HG03571 (cell line): ENCODE measurements at regions not wholly inside any gene's neighbourhood (a gene's known extent, or its start where the extent isn't known, plus 50 kb on each side); places are given as distances from the start of the nearest gene placed in this dataset.
"Not testable (repeated sequence)": the region's sequence is repeated elsewhere in the genome, so short reads cannot be mapped to it uniquely, and the experiment has no call there.

Experiments
- ATAC-seq: cut with Tn5 transposase; IDR thresholded peaks from one replicate; pipeline ENCODE4 v1.9.1; 2021; ENCODE audit not compliant: unreplicated experiment

DNA sequence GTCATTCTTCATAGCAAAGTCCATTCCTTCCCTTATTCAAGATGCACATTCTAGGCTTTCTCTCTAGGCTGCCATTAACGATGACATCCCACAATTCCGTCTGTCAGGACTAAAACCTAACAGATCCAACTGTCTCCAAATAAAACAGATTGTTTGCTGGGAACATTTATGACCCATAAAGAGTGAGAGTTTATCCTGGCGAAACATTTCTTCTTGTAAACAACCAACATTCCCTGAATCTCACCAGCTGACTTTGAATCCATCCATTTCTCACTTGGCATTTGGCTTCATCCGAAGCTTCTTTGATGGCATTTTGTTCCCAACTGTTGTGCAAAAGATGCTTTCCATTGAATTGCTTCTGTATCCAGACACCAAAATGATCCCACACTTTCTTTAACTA is 93.1 kb downstream of the OLIG3 start:
- ATAC-seq, result no peak

GRCh38 chr6:137399881-137400443 is 94.2 kb downstream of the OLIG3 start:
- no peak for ATAC-seq

- no peak for ATAC-seq
Observed at GRCh38 chr6:137395316-137395715, 98.9 kb downstream of the OLIG3 start.

DNA sequence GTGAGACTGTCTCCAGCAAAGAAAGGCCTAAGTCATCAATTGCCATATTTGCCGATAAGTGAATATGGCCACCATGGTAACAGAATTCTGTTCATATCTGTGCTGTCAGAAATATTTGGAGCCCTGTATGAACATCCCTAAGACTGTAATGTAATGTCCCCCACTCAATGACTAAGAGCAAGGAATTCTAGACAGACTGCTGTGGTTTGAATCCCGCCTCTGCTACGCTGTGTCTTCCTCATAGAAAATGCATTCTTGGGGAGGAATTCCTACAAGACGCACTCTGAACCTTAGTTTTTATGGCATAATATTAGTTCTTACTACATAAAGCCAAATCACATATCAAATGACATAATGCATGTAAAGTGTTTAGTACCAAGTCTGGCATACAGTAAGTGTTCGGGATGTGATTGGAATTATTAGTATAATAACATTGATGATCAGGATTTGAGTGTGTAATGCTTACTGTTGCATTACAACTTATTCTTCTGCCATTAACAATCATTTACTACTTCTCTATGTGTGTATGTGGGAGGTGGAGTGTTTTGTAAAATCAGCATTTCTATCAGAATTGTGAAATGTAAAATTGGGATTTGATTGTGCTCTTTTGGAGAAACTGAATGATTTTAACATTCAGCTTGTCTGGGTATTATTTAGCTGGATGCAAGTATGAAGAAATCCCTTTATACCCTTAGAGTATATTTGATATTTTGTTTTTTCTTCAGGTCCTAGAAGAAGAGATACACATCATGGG is 103.0 kb downstream of the OLIG3 start:
- no peak for ATAC-seq

DNA sequence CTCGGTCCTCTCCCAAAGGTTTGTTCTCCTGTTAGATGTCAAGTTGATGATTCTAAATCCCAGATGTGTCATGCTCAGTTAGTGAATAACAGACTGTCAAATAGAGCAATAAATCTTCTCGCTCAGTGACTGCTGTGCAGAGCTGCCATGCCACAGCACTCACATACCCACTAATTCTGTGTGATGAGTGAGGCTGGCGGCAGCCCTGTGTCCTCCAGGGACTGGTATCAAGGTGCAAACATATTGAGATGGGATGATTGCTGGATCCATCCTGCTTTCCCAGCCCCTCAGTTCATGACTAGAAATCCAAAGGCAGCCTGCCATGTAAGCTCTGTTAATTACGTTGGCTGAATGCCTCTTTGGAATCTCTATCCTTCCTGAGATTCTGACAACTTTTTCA is 103.9 kb downstream of the OLIG3 start:
- no peak for ATAC-seq

- ATAC-seq, result no peak
Observed at GRCh38 chr6:137389150-137389704, 105.0 kb downstream of the OLIG3 start.

DNA sequence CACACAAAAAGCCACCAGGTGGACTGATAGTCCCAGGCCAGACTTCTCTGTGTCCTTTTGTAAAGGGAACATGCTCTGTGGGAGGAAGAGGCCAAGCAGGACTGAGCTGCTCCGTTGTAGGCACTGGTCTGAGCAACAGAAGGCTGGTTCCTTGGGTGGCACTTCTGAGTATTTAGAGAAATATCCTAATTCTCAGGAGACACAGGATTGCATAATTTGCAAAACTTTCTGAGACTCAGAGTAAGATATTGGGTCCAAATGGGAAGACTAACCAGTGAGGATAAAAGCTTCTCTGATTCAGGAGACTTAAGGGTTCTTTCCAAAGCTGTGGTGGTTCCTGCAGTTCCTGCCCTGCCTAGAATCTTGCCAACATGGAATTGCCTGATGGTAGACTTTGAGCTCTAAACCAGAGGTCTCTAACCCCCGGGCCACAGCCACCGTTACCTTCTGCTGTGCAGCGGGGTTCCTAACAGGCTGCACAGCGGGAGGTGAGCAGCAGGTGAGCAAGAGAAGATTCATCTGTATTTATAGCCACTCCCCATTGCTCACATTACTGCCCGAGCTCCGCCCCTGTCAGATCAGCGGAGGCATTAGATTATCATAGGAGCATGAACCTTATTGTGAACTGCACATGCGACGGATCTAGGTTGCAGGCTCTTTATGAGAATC is 107.0 kb downstream of the OLIG3 start:
- ATAC-seq, result no peak

GRCh38 chr6:137383287-137383686 is 110.9 kb downstream of the OLIG3 start:
- not testable (repeated sequence) for ATAC-seq

- ATAC-seq, result no peak
Observed at GRCh38 chr6:137378090-137378369, 116.2 kb downstream of the OLIG3 start.

DNA sequence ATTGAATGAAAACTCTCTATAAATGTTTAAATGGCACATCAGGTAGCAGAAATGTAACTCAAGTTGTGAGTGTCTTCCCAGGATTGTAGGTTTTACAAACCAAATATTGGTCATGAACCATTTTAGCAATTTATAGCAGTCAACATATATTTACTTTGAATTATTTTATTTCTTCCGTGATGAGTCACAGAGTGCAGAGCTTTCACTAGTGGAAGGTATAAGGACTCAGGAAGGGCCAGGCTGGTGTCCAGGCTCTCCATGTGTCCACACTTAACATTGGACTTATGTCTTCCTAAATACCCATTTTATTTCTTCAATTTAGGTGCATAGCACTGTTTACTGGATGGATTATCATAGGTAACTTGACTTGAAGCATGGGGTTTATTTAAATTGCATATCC is 120.9 kb downstream of the OLIG3 start:
- no peak for ATAC-seq

- ATAC-seq, result no peak
Observed at GRCh38 chr6:137372532-137372931, 121.7 kb downstream of the OLIG3 start.

DNA sequence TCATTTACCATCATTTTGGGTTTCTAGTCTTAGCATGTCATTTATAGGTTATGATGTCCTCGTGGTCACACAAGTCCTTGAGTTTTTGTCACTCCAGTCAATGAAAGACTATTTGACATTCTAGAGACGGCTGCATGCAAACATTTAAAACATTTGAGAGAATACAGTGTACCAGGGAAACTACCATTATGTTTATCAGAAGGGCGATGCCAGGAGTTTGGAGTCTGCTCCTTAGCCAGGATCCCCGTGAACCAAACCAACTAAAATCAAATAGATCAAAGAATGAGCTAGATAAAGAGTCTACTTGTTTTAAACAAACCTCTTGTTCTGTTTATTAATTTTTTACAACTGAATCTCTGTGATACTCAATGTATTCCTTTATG is 122.6 kb downstream of the OLIG3 start:
- ATAC-seq, result no peak

DNA sequence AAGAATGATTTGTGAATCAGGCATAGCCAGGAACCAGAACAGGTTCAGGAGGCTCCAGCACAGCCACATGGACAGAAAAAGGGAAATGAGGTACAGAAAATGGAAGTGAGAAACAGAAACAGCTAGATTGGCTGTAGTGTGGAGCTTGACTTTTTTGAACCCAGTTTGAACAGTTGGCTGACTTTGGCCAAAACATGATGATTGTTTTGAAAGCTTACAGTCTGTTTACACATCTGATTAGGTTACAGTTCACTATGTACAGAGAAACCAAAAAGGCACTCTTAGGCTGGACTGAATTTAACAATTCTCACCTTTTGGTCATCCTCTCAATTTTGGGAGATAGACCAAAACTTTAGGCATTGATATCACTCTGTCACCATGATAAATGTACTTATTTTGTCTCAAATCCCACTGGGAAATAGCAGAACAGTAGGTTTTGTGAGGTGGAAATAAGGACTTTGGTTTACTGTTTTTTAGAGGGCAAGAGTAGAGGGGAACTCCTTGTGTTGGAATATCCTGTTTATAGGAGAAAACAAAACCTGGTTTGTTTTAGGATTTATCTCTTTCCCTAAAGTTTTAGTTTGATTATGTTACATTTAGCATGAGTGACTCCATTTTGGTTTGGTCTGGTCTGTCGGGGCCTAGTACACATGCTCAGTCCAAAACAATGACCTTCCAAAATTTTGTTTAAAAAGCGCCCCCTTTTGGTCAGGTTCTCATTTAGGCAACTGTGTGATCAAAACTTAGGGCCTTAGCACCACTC is 123.1 kb downstream of the OLIG3 start:
- peak; percentile 66 for ATAC-seq

- ATAC-seq, result no peak
Observed at GRCh38 chr6:137369136-137369535, 125.1 kb downstream of the OLIG3 start.

GRCh38 chr6:137365707-137366437 is 128.3 kb downstream of the OLIG3 start:
- no peak for ATAC-seq

GRCh38 chr6:137363805-137364138 is 130.4 kb downstream of the OLIG3 start:
- no peak for ATAC-seq

- ATAC-seq, result no peak
Observed at GRCh38 chr6:137362878-137363804, 131.1 kb downstream of the OLIG3 start.

DNA sequence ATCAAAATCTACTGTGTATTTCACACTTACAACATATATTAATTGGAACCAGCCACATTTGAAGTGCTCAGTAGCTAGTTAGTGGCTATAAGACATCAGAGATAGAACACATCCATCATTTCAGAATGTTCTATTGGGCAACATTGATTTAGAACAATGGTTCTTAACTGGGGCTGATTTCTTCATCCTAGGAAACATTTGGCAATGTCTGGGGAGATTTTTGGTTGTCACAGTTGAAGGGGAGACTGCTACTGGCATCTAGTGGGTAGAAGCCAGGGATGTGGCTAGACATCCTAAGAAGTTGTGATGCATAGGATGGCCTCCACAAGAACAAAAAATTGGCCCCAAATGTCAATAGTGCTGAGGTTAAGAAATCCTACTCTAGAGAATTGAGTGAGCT is 132.5 kb downstream of the OLIG3 start:
- ATAC-seq, result no peak

GRCh38 chr6:137358273-137358672 is 135.9 kb downstream of the OLIG3 start:
- ATAC-seq, result no peak

DNA sequence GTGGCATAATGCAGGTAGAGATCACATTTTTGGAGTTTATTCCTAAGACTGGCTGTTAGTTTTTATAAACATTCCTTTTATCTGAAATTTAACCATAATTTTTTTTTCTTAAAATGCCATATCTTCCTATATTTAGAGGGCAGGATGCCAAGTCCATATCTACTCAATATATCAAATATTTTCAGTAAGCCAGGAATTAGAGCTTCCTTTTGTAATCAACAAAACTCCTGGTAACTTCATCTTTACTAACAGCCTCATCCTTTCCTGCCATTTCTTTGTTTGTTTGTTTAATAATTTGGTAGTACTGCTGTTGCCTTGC is 136.3 kb downstream of the OLIG3 start:
- ATAC-seq, result no peak
